ENCODE measurements at regions not wholly inside any gene's neighbourhood (a gene's known extent, or its start where the extent isn't known, plus 50 kb on each side); places are given as distances from the start of the nearest gene placed in this dataset.

- Histone ChIP-seq H3K4me3 (ENCODE audit: low read depth, low read length, poor library complexity, severe bottlenecking) (no peak overlapping the region), H3K27ac (ENCODE audit: low read depth, low read length, poor library complexity, severe bottlenecking) (no peak overlapping the region)
- BruUV-seq (replicated peaks): no TSS peak
Measured at GRCh38 chr21:27572696-27573095, 605.8 kb upstream of the ADAMTS5 start.

DNA sequence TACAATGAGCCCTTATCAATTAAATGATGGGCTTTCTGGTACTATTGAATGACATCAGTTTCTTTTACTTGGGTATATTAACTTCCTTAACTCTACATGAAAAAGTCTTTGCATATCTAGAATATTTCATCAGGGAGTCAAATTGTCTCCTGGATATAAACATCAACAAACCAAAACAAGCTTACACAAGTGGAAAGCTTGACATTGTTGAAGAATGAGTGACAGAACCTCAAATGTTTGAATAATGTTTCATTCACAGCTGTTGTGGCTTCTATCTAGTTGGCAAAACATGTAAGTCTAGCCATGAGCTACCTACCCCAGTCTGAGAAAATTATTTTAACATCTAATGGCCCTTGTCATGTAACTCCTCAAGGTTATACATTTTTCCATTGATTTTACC lies 604.8 kb upstream of the ADAMTS5 start:
- Histone ChIP-seq H3K4me3 (ENCODE audit: low read depth, low read length, poor library complexity, severe bottlenecking) (no peak overlapping the region), H3K36me3 (ENCODE audit: insufficient read depth, low read length, poor library complexity, severe bottlenecking) (no peaks in the 10 kb centered on the region), H3K4me1 (ENCODE audit: insufficient read depth, low read length, poor library complexity, severe bottlenecking) (no peaks in the 10 kb centered on the region), H3K9me3 (ENCODE audit: low read depth, low read length, poor library complexity, severe bottlenecking) (no peaks in the 10 kb centered on the region), H3K27me3 (replicated peaks; ENCODE audit: insufficient read depth, low read depth, low read length, poor library complexity) (no peaks in the 10 kb centered on the region), H3K27ac (ENCODE audit: low read depth, low read length, poor library complexity, severe bottlenecking) (no peak overlapping the region)
- no TSS peak for BruUV-seq (replicated peaks)
- TF ChIP-seq CTCF (conservative IDR thresholded peaks at IDR 0.05; ENCODE audit: low read depth, low read length): no peak
- no peak for TF ChIP-seq EZH2 (IDR thresholded peaks at IDR 0.05; ENCODE audit: borderline replicate concordance, low read depth, low read length, poor library complexity, severe bottlenecking)
- POLR2A ChIA-PET (ENCODE audit: low non-redundant PET): no interaction called here
- CTCF ChIA-PET: no interaction called here
- intact Hi-C loops (cut with micrococcal nuclease; ENCODE audit: unreplicated experiment): no loop called here
- DNase-seq (ENCODE audit: low spot score): no peak

More at GRCh38 chr21:27572696-27573095, 605.8 kb upstream of the ADAMTS5 start:
- TF ChIP-seq EZH2 (IDR thresholded peaks at IDR 0.05; ENCODE audit: borderline replicate concordance, low read depth, low read length, poor library complexity, severe bottlenecking) (no peak), CTCF (conservative IDR thresholded peaks at IDR 0.05; ENCODE audit: low read depth, low read length) (no peak)
- ChIA-PET CTCF (no interaction called here), POLR2A (ENCODE audit: low non-redundant PET) (no interaction called here)
- no peaks in the 10 kb centered on the region for H3K4me1 ChIP-seq (ENCODE audit: insufficient read depth, low read length, poor library complexity, severe bottlenecking)
- intact Hi-C loops (cut with micrococcal nuclease; ENCODE audit: unreplicated experiment): no loop called here
- DNase-seq (ENCODE audit: low spot score): no peak
- no peaks in the 10 kb centered on the region for H3K27me3 ChIP-seq (replicated peaks; ENCODE audit: insufficient read depth, low read depth, low read length, poor library complexity)
- H3K9me3 ChIP-seq (ENCODE audit: low read depth, low read length, poor library complexity, severe bottlenecking): no peaks in the 10 kb centered on the region
- H3K36me3 ChIP-seq (ENCODE audit: insufficient read depth, low read length, poor library complexity, severe bottlenecking): no peaks in the 10 kb centered on the region

DNA sequence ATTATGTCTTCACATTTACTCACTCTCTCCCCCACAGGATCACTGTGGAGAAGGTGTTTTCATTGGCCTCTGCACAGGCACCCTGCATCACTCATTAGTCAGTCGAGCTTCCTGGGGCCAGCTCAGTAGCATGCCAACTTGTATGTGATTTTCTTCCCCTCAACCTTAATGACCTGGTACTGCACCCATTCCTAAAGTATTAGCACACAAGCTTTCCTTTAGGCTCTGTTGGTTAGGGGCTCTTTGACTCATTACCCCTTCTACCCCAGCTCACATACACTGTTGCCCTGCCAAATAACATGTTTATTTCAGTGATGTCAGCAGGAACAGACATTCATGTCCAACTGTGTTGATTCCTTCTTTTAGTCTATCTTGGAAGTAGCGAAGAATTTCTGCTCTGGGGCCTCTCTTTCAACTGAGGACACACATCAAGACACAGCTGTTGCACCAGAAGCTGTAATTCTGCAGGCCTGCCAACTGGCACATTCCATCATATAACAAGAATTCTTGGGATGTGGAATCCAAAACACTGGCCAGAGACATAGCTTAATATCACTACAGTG lies 603.5 kb upstream of the ADAMTS5 start:
- CTCF ChIA-PET: no interaction called here
- Histone ChIP-seq H3K27ac (ENCODE audit: low read depth, low read length, poor library complexity, severe bottlenecking) (no peak overlapping the region), H3K27me3 (replicated peaks; ENCODE audit: insufficient read depth, low read depth, low read length, poor library complexity) (no peaks in the 10 kb centered on the region), H3K36me3 (ENCODE audit: insufficient read depth, low read length, poor library complexity, severe bottlenecking) (no peaks in the 10 kb centered on the region), H3K4me1 (ENCODE audit: insufficient read depth, low read length, poor library complexity, severe bottlenecking) (no peaks in the 10 kb centered on the region), H3K4me3 (ENCODE audit: low read depth, low read length, poor library complexity, severe bottlenecking) (no peak overlapping the region), H3K9me3 (ENCODE audit: low read depth, low read length, poor library complexity, severe bottlenecking) (no peaks in the 10 kb centered on the region)
- DNase-seq (ENCODE audit: low spot score): no peak
- BruUV-seq (replicated peaks): no TSS peak
- intact Hi-C loops (cut with micrococcal nuclease; ENCODE audit: unreplicated experiment): no loop called here
- TF ChIP-seq CTCF (conservative IDR thresholded peaks at IDR 0.05; ENCODE audit: low read depth, low read length) (no peak), EZH2 (IDR thresholded peaks at IDR 0.05; ENCODE audit: borderline replicate concordance, low read depth, low read length, poor library complexity, severe bottlenecking) (no peak)
- POLR2A ChIA-PET (ENCODE audit: low non-redundant PET): no interaction called here

Measured in A673 (cell line).